H1 (cell line): ENCODE measurements at regions not wholly inside any gene's neighbourhood (a gene's known extent, or its start where the extent isn't known, plus 50 kb on each side); places are given as distances from the start of the nearest gene placed in this dataset.

Source experiments
- CHD1 ChIP-seq: IDR thresholded peaks from 2 replicates; pipeline ENCODE4 v1.6.1; 2012; ENCODE audit warnings: low read depth, low read length, improper control_type of control experiment
- PHF8 ChIP-seq: fragments of 200-600 bp; sonication (generic); conservative IDR thresholded peaks from 2 replicates; pipeline ENCODE4 v1.7.1; 2012; ENCODE audit warnings: low read depth, mild to moderate bottlenecking, inconsistent platforms, low read length, moderate library complexity
- POLR2A ChIP-seq, 2 experiments: IDR thresholded peaks; 1 replicate in 1 of 2; 2 replicates in 1 of 2; pipeline ENCODE4 v1.6.1; 2011; ENCODE audit warnings: low read depth in 2 of 2, low read length in 2 of 2, mild to moderate bottlenecking in 2 of 2; ENCODE audit errors: control extremely low read depth in 1 of 2

DNA sequence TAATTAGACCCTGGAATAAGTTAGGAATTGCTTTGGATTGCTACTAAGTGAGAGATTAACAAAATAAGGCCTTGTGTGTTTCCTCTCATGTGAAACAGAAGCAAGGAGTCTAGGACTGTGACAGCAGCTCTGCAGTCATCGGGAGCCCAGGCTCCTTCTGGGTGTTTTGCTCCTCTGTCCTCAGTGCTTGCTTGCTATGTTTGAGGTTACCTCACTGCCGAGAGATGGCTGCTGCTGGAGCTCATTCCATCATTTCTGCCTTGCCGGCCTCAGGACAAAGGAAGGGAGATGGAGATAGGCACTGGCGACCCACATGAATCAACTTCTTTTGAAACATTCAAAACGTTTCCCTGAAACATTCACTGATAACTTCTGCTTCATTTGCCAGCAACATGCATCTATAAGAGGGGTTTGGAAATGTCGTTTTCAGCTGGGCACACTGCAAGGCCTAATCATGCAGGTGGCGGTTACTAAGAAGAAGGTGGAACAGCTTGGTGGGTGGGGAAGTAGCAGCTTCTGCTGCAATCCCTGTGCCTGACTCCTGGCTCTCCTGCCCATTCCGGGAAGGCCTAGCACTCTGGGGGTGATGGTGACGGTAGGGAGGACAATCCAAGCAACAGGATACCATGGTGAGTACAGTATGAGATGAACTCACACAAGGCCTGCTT is 77.2 kb upstream of the CD180 start:
- TF ChIP-seq POLR2A (IDR thresholded peaks at IDR 0.05; ENCODE audit: control extremely low read depth in 1 of 2, low read depth in 2 of 2, low read length in 2 of 2) (no peak), CHD1 (no peak), PHF8 (no peak)
